ENCODE measurements at regions not wholly inside any gene's neighbourhood (a gene's known extent, or its start where the extent isn't known, plus 50 kb on each side); places are given as distances from the start of the nearest gene placed in this dataset.

DNA sequence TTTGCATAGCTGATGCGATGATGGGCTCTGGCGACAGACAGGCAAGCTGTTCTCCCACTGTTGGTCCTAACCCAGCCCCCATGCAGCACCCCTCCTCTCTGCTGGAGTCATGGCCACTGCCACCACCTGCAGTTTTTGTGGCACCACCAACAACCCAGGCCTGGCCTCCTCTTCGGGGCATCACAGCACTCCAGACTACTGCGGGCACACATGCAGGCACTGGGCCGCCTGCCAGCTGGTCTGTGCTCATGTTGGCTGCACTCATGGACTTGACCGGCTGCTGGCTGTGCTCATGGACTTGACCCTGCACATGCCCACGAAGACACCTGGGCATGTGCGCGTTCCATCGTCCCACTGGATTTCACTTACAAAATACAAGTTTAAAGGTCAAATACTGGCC is 130.9 kb upstream of the TMEM108 start:
- intact Hi-C loops (cut with micrococcal nuclease), result no loop called here
- no peak for DNase-seq
- TF ChIP-seq, protein P1, sequence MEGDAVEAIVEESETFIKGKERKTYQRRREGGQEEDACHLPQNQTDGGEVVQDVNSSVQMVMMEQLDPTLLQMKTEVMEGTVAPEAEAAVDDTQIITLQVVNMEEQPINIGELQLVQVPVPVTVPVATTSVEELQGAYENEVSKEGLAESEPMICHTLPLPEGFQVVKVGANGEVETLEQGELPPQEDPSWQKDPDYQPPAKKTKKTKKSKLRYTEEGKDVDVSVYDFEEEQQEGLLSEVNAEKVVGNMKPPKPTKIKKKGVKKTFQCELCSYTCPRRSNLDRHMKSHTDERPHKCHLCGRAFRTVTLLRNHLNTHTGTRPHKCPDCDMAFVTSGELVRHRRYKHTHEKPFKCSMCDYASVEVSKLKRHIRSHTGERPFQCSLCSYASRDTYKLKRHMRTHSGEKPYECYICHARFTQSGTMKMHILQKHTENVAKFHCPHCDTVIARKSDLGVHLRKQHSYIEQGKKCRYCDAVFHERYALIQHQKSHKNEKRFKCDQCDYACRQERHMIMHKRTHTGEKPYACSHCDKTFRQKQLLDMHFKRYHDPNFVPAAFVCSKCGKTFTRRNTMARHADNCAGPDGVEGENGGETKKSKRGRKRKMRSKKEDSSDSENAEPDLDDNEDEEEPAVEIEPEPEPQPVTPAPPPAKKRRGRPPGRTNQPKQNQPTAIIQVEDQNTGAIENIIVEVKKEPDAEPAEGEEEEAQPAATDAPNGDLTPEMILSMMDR (IDR thresholded peaks at IDR 0.05; ENCODE audit: borderline replicate concordance), result no peak

GRCh38 chr3:132900481-132900880 is 137.7 kb upstream of the TMEM108 start:
- H3K9me3 ChIP-seq (replicated peaks), result peaks cover 4% of the 10 kb centered on the region
- no peaks in the 10 kb centered on the region for H3K27me3 ChIP-seq (ENCODE audit: low read depth)
- TF ChIP-seq, protein P1 (IDR thresholded peaks at IDR 0.05; ENCODE audit: borderline replicate concordance), result no peak
- no peaks in the 10 kb centered on the region for H3K4me1 ChIP-seq
- no peaks in the 10 kb centered on the region for H3K36me3 ChIP-seq
- intact Hi-C loops (cut with micrococcal nuclease), result no loop called here
- DNase-seq, result no peak
- H3K27ac ChIP-seq (replicated peaks), result no peak overlapping the region
- no peak overlapping the region for H3K4me3 ChIP-seq

More for the DNA sequence above, 130.9 kb upstream of the TMEM108 start:
- Histone ChIP-seq H3K36me3 (no peaks in the 10 kb centered on the region), H3K9me3 (replicated peaks) (no peaks in the 10 kb centered on the region), H3K4me3 (no peak overlapping the region), H3K27ac (replicated peaks) (no peak overlapping the region), H3K4me1 (no peaks in the 10 kb centered on the region), H3K27me3 (ENCODE audit: low read depth) (no peaks in the 10 kb centered on the region)

GRCh38 chr3:132898141-132898540 is 140.1 kb upstream of the TMEM108 start:
- TF ChIP-seq, protein P1 (IDR thresholded peaks at IDR 0.05; ENCODE audit: borderline replicate concordance), result no peak
- Histone ChIP-seq H3K4me1 (no peaks in the 10 kb centered on the region), H3K36me3 (no peaks in the 10 kb centered on the region), H3K9me3 (replicated peaks) (peaks cover 7% of the 10 kb centered on the region), H3K27me3 (ENCODE audit: low read depth) (no peaks in the 10 kb centered on the region), H3K27ac (replicated peaks) (no peak overlapping the region), H3K4me3 (no peak overlapping the region)
- DNase-seq, result no peak
- intact Hi-C loops (cut with micrococcal nuclease), result no loop called here

- Histone ChIP-seq H3K36me3 (no peaks in the 10 kb centered on the region), H3K4me1 (no peaks in the 10 kb centered on the region), H3K4me3 (no peak overlapping the region), H3K9me3 (replicated peaks) (peaks cover 7% of the 10 kb centered on the region), H3K27me3 (ENCODE audit: low read depth) (no peaks in the 10 kb centered on the region), H3K27ac (replicated peaks) (no peak overlapping the region)
- intact Hi-C loops (cut with micrococcal nuclease), result no loop called here
- TF ChIP-seq, protein P1 (IDR thresholded peaks at IDR 0.05; ENCODE audit: borderline replicate concordance), result no peak
- DNase-seq, result no peak
Measured at GRCh38 chr3:132892956-132893355, 145.2 kb upstream of the TMEM108 start.

DNA sequence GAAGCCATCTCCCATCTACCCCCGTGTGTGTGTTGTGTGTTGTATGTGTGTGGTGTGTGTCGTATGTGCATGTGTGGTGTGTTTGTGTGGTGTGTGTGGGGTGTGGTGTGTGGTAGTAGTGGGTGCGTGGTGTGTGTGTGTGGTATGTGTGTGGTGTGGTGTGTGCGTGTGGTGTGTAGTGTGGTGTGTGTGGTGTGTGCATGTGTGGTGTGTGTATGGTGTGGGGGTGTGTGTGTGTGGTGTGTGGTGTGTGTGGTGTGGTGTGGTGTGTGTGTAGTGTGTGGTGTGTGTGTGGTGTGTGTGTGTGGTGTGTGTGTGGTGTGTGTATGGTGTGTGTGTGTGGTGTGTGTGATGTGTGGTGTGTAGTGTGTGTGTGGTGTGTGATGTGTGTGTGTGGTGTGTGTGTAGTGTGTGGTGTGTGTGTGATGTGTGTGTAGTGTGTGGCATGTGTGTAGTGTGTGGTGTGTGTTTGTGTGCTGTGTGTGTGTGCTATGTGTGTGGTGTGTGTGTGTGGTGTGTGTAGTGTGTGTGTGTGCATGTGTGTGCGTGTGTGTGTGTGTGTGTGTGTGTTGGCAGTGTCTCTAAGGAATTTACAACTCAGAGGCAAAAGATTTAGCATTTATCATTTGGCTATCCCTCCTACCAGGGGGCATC is 156.3 kb upstream of the TMEM108 start:
- H3K27me3 ChIP-seq (ENCODE audit: low read depth), result peaks cover 4% of the 10 kb centered on the region
- intact Hi-C loops (cut with micrococcal nuclease), result no loop called here
- no peak for DNase-seq
- H3K4me1 ChIP-seq, result no peaks in the 10 kb centered on the region
- no peaks in the 10 kb centered on the region for H3K36me3 ChIP-seq
- no peak overlapping the region for H3K27ac ChIP-seq (replicated peaks)
- H3K9me3 ChIP-seq (replicated peaks), result no peaks in the 10 kb centered on the region
- TF ChIP-seq, protein P1 (IDR thresholded peaks at IDR 0.05; ENCODE audit: borderline replicate concordance), result no peak
- H3K4me3 ChIP-seq, result no peak overlapping the region

Data from left ventricle myocardium inferior (tissue), 1 donor.